AG04450 (cell line): ENCODE measurements at regions not wholly inside any gene's neighbourhood (a gene's known extent, or its start where the extent isn't known, plus 50 kb on each side); places are given as distances from the start of the nearest gene placed in this dataset.
"Not testable (repeated sequence)": the region's sequence is repeated elsewhere in the genome, so short reads cannot be mapped to it uniquely, and the experiment has no call there.

Experiments used
- CTCF ChIA-PET: fragments of 300-600, 350-600 bp; formaldehyde crosslinking; extraction: SDS; loops from one replicate; lab custom pipeline; 2022; ENCODE audit warnings: antibody characterized with exemption, inconsistent platforms; lab: Charles Lee
- POLR2A ChIA-PET: fragments of 350-600 bp; formaldehyde crosslinking; extraction: SDS; loops from one replicate; lab custom pipeline; 2021; ENCODE audit warnings: antibody characterized with exemption, inconsistent platforms; lab: Yijun Ruan, JAX
- DNase-seq: peaks from one replicate; pipeline ENCODE4 v3.0.0-alpha.2; 2011; ENCODE audit warnings: low read depth, low spot score
- H3K27ac ChIP-seq: one replicate; pipeline ENCODE4 v1.5.1; 2012; ENCODE audit warnings: low read depth, low read length, control low read depth
- H3K27me3 ChIP-seq: one replicate; pipeline ENCODE4 v1.6.0; 2012; ENCODE audit warnings: low read length; ENCODE audit not compliant: control insufficient read depth, insufficient read depth
- H3K4me3 ChIP-seq: 2 replicates; pipeline ENCODE4 v1.5.1; 2011; ENCODE audit warnings: mild to moderate bottlenecking, low read depth, low read length, control low read depth
- H3K9me3 ChIP-seq: 2 replicates; pipeline ENCODE4 v1.5.1; 2012; ENCODE audit warnings: low read length; ENCODE audit not compliant: control insufficient read depth, insufficient read depth
- CTCF ChIP-seq: IDR thresholded peaks from 2 replicates; pipeline ENCODE4 v1.5.1; 2011; ENCODE audit warnings: low read depth, low read length, control low read depth, inconsistent platforms

- CTCF ChIA-PET: no interaction called here
These were observed 428.2 kb downstream of the IRX1 start for GRCh38 chr5:4023753-4024335.

GRCh38 chr5:4027088-4027734, 431.6 kb downstream of the IRX1 start:
- no peaks in the 10 kb centered on the region for H3K27me3 ChIP-seq
- no peak overlapping the region for H3K4me3 ChIP-seq
- CTCF ChIA-PET: no interaction called here
- H3K9me3 ChIP-seq: peaks cover 42% of the 10 kb centered on the region
- POLR2A ChIA-PET: no interaction called here
- H3K27ac ChIP-seq: no peak overlapping the region
- no peak for TF ChIP-seq CTCF
- DNase-seq: no peak

More at GRCh38 chr5:4023753-4024335, 428.2 kb downstream of the IRX1 start:
- Histone ChIP-seq H3K27ac (no peak overlapping the region), H3K27me3 (no peaks in the 10 kb centered on the region), H3K4me3 (no peak overlapping the region), H3K9me3 (peaks cover 52% of the 10 kb centered on the region)
- DNase-seq: no peak
- POLR2A ChIA-PET: no interaction called here
- TF ChIP-seq CTCF: no peak

GRCh38 chr5:4028384-4028783, 432.8 kb downstream of the IRX1 start:
- ChIA-PET POLR2A (no interaction called here), CTCF (no interaction called here)
- no peak for TF ChIP-seq CTCF
- H3K9me3 ChIP-seq: peaks cover 30% of the 10 kb centered on the region
- H3K4me3 ChIP-seq: no peak overlapping the region
- no peaks in the 10 kb centered on the region for H3K27me3 ChIP-seq
- DNase-seq: no peak
- H3K27ac ChIP-seq: no peak overlapping the region

- H3K27ac ChIP-seq, CTCF ChIA-PET, DNase-seq, POLR2A ChIA-PET, H3K27me3 ChIP-seq, H3K4me3 ChIP-seq: not testable (repeated sequence)
- H3K9me3 ChIP-seq: peaks cover 14% of the 10 kb centered on the region; the same call in 1 of the 2 replicates
These were observed 437.9 kb downstream of the IRX1 start for GRCh38 chr5:4033546-4033945.

- ChIA-PET POLR2A (no interaction called here), CTCF (no interaction called here)
- Histone ChIP-seq H3K27me3 (no peaks in the 10 kb centered on the region), H3K4me3 (no peak overlapping the region), H3K9me3 (peaks cover 15% of the 10 kb centered on the region), H3K27ac (no peak overlapping the region)
- TF ChIP-seq CTCF: no peak
- DNase-seq: no peak
These were observed 441.2 kb downstream of the IRX1 start for GRCh38 chr5:4036861-4037260.
